Panc1 (cell line): ENCODE measurements at regions not wholly inside any gene's neighbourhood (a gene's known extent, or its start where the extent isn't known, plus 50 kb on each side); places are given as distances from the start of the nearest gene placed in this dataset.

Source experiments
- ATAC-seq: fragments of 200-7000 bp; cut with Tn5 transposase; 2 replicates; pipeline ENCODE4 v1.9.1; 2020; ENCODE audit warnings: mild to moderate bottlenecking, moderate library complexity
- BruUV-seq: library from RNA; stranded (reverse); fragments of 400-500 nt; replicated peaks from 2 replicates; lab custom pipeline; 2021; lab: Mats Ljungman, UMichigan
- CTCF ChIA-PET: fragments of 300-600 bp; sonication (Branson Sonifier 250); formaldehyde crosslinking; loops from one replicate; lab custom pipeline; 2022; ENCODE audit warnings: antibody characterized with exemption; lab: Charles Lee
- POLR2A ChIA-PET: fragments of 300-600 bp; sonication (Branson Sonifier 250); formaldehyde crosslinking; loops from one replicate; lab custom pipeline; 2022; ENCODE audit warnings: antibody characterized with exemption; lab: Charles Lee
- DNase-seq: peaks from one replicate; pipeline ENCODE4 v3.0.0-alpha.2; 2010; ENCODE audit warnings: low read depth, low spot score
- H3K27ac ChIP-seq: 2 replicates; pipeline ENCODE4 v1.5.1; 2011; ENCODE audit warnings: mild to moderate bottlenecking, low read length, inconsistent platforms
- H3K27me3 ChIP-seq: fragments of 200-500 bp; sonication (Bioruptor generic); 2 replicates; pipeline ENCODE4 v1.6.0; 2014; ENCODE audit warnings: low read length, inconsistent platforms; ENCODE audit not compliant: control insufficient read depth, insufficient read depth
- H3K36me3 ChIP-seq: fragments of 200-500 bp; sonication (Bioruptor generic); 2 replicates; pipeline ENCODE4 v1.5.1; 2014; ENCODE audit warnings: inconsistent platforms, mild to moderate bottlenecking, low read length, moderate library complexity; ENCODE audit not compliant: control insufficient read depth, insufficient read depth
- H3K4me1 ChIP-seq: 2 replicates; pipeline ENCODE4 v1.5.1; 2011; ENCODE audit warnings: inconsistent platforms, mild to moderate bottlenecking, low read length, moderate library complexity; ENCODE audit not compliant: control insufficient read depth, insufficient read depth
- H3K4me3 ChIP-seq, 2 experiments: 2 replicates each; pipeline ENCODE4 v1.5.1; 2011 to 2012; ENCODE audit warnings: low read depth in 2 of 2, low read length in 2 of 2, mild to moderate bottlenecking in 2 of 2, inconsistent platforms in 1 of 2, moderate library complexity in 1 of 2
- H3K9me3 ChIP-seq: fragments of 200-500 bp; sonication (Bioruptor generic); 2 replicates; pipeline ENCODE4 v1.5.1; 2014; ENCODE audit warnings: low read depth, mild to moderate bottlenecking, inconsistent platforms, low read length, moderate library complexity; ENCODE audit not compliant: control insufficient read depth, insufficient read depth
- POLR2AphosphoS5 ChIP-seq: IDR thresholded peaks from 2 replicates; pipeline ENCODE4 v1.6.1; 2012; ENCODE audit warnings: mild to moderate bottlenecking, low read depth, low read length, moderate library complexity
- SIN3A ChIP-seq: IDR thresholded peaks from 2 replicates; pipeline ENCODE4 v1.6.1; 2012; ENCODE audit warnings: low read depth, mild to moderate bottlenecking, low read length, moderate library complexity, borderline replicate concordance; ENCODE audit not compliant: insufficient read depth
- TCF7L2 ChIP-seq: IDR thresholded peaks from 2 replicates; pipeline ENCODE4 v1.6.1; 2011; ENCODE audit warnings: mild to moderate bottlenecking, low read depth, low read length, inconsistent platforms
- in situ Hi-C: cut with HindIII; loops from 2 replicates; pipeline ENCODE4 v1.10.0; 2016; ENCODE audit warnings: low sequenced_read_pairs, low pct_unique_long_range_greater_than_20kb
- intact Hi-C: fragments of 100-400 bp; cut with micrococcal nuclease; formaldehyde crosslinking; loops from one replicate; pipeline ENCODE4 v1.10.0; 2022; ENCODE audit not compliant: unreplicated experiment
- TF ChIP-seq, protein P1 (sequence below), 2 experiments: IDR thresholded peaks; 2 replicates each; pipeline ENCODE4 v1.6.1; 2011 to 2012; ENCODE audit warnings: low read depth in 2 of 2, control low read depth in 1 of 2, low read length in 1 of 2, mild to moderate bottlenecking in 1 of 2, moderate library complexity in 1 of 2; ENCODE audit not compliant: insufficient read depth in 1 of 2
- TF ChIP-seq, protein P2 (sequence below): fragments of 450-650 bp; IDR thresholded peaks from 2 replicates; pipeline ENCODE4 v1.5.1; 2017; ENCODE audit warnings: mild to moderate bottlenecking

GRCh38 chr1:63049135-63049534 is 265.2 kb downstream of the ATG4C start:
- no TSS peak for BruUV-seq
- in situ Hi-C loops (no loop called here), intact Hi-C loops (no loop called here)
- Histone ChIP-seq H3K27ac (no peak overlapping the region), H3K27me3 (peaks cover 12% of the 10 kb centered on the region), H3K4me3 (no peak overlapping the region), H3K9me3 (no peaks in the 10 kb centered on the region), H3K36me3 (no peaks in the 10 kb centered on the region), H3K4me1 (no peaks in the 10 kb centered on the region)
- DNase-seq (no peak), ATAC-seq (no peak)
- TF ChIP-seq SIN3A, result no peak
- no peak for TF ChIP-seq POLR2AphosphoS5
- TF ChIP-seq, protein P1, sequence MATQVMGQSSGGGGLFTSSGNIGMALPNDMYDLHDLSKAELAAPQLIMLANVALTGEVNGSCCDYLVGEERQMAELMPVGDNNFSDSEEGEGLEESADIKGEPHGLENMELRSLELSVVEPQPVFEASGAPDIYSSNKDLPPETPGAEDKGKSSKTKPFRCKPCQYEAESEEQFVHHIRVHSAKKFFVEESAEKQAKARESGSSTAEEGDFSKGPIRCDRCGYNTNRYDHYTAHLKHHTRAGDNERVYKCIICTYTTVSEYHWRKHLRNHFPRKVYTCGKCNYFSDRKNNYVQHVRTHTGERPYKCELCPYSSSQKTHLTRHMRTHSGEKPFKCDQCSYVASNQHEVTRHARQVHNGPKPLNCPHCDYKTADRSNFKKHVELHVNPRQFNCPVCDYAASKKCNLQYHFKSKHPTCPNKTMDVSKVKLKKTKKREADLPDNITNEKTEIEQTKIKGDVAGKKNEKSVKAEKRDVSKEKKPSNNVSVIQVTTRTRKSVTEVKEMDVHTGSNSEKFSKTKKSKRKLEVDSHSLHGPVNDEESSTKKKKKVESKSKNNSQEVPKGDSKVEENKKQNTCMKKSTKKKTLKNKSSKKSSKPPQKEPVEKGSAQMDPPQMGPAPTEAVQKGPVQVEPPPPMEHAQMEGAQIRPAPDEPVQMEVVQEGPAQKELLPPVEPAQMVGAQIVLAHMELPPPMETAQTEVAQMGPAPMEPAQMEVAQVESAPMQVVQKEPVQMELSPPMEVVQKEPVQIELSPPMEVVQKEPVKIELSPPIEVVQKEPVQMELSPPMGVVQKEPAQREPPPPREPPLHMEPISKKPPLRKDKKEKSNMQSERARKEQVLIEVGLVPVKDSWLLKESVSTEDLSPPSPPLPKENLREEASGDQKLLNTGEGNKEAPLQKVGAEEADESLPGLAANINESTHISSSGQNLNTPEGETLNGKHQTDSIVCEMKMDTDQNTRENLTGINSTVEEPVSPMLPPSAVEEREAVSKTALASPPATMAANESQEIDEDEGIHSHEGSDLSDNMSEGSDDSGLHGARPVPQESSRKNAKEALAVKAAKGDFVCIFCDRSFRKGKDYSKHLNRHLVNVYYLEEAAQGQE (IDR thresholded peaks at IDR 0.05; ENCODE audit: insufficient read depth in 1 of 2, low read depth in 2 of 2, low read length in 1 of 2), result no peak
- TF ChIP-seq, protein P2, sequence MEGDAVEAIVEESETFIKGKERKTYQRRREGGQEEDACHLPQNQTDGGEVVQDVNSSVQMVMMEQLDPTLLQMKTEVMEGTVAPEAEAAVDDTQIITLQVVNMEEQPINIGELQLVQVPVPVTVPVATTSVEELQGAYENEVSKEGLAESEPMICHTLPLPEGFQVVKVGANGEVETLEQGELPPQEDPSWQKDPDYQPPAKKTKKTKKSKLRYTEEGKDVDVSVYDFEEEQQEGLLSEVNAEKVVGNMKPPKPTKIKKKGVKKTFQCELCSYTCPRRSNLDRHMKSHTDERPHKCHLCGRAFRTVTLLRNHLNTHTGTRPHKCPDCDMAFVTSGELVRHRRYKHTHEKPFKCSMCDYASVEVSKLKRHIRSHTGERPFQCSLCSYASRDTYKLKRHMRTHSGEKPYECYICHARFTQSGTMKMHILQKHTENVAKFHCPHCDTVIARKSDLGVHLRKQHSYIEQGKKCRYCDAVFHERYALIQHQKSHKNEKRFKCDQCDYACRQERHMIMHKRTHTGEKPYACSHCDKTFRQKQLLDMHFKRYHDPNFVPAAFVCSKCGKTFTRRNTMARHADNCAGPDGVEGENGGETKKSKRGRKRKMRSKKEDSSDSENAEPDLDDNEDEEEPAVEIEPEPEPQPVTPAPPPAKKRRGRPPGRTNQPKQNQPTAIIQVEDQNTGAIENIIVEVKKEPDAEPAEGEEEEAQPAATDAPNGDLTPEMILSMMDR, result no peak
- TF ChIP-seq TCF7L2, result no peak
- ChIA-PET POLR2A (no interaction called here), CTCF (no interaction called here)

DNA sequence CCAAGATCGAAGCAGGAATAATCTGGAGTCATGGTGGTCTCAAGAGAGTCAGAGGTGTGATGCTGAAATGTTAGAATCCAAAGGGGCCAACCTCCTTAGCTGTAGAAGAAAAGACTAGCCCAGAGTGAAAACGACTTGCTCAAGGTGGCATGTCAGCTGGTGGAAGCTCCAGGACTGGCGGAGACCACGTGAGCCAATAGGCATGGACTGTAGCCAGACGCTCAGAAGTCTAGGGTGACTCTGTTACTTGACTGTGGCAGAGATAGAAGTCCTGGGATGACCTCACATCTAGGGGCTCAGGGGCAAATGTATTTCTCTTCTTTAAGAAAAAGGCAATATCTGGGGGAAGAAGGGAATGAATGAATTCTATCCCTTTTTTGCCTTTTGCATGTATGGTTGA is 267.4 kb downstream of the ATG4C start:
- DNase-seq (no peak), ATAC-seq (no peak)
- H3K4me1 ChIP-seq, result no peaks in the 10 kb centered on the region
- no peak overlapping the region for H3K4me3 ChIP-seq
- in situ Hi-C loops (no loop called here), intact Hi-C loops (no loop called here)
- TF ChIP-seq SIN3A, result no peak
- TF ChIP-seq, protein P1 (IDR thresholded peaks at IDR 0.05; ENCODE audit: insufficient read depth in 1 of 2, low read depth in 2 of 2, low read length in 1 of 2), result no peak
- TF ChIP-seq POLR2AphosphoS5, result no peak
- TF ChIP-seq, protein P2, result no peak
- no peak for TF ChIP-seq TCF7L2
- BruUV-seq, result no TSS peak
- no peaks in the 10 kb centered on the region for H3K36me3 ChIP-seq
- peaks cover 14% of the 10 kb centered on the region for H3K27me3 ChIP-seq
- H3K9me3 ChIP-seq, result no peaks in the 10 kb centered on the region
- ChIA-PET CTCF (no interaction called here), POLR2A (no interaction called here)
- no peak overlapping the region for H3K27ac ChIP-seq
